ENCODE measurements at regions not wholly inside any gene's neighbourhood (a gene's known extent, or its start where the extent isn't known, plus 50 kb on each side); places are given as distances from the start of the nearest gene placed in this dataset.

- no peak for TF ChIP-seq SP2 (tag by site-specific recombination; IDR thresholded peaks at IDR 0.05)
- TF ChIP-seq ZNF654 (tag by site-specific recombination; IDR thresholded peaks at IDR 0.05; ENCODE audit: low read depth) = peak; percentile 98
- no peak for TF ChIP-seq TCF7L2 (IDR thresholded peaks at IDR 0.05; ENCODE audit: borderline replicate concordance, low read depth, low read length)
- TF ChIP-seq ZBTB44 (tag by site-specific recombination; IDR thresholded peaks at IDR 0.05) = peak; percentile 47; the same call in 1 of the 2 replicates
- TF ChIP-seq ZNF426 (tag by site-specific recombination; IDR thresholded peaks at IDR 0.05) = no peak
- no peak for TF ChIP-seq ZNF37A (tag by site-specific recombination; IDR thresholded peaks at IDR 0.05)
- H3K36me3 ChIP-seq (ENCODE audit: control insufficient read depth in 2 of 2, insufficient read depth in 1 of 2, low read length in 2 of 2) = no peaks in the 10 kb centered on the region
- no peak overlapping the region for H3K27ac ChIP-seq (ENCODE audit: extremely low read depth, low read depth, low read length)
- no peaks in the 10 kb centered on the region for H3K4me1 ChIP-seq (ENCODE audit: control insufficient read depth, insufficient read depth, low read length)
- H3K9me3 ChIP-seq (ENCODE audit: control insufficient read depth, insufficient read depth, low read depth, low read length) = no peaks in the 10 kb centered on the region
- POLR2A ChIA-PET = no interaction called here
- CTCF ChIA-PET = interaction anchor here (0.6 to 2.2 kb wide), 13 partner anchors 8 to 1758 kb away, joined by 3 to 10 read pairs (median 3); no protein-coding TSS in a partner anchor
- H3K4me3 ChIP-seq (ENCODE audit: low read depth, low read length) = no peak overlapping the region
These were observed 440.1 kb upstream of the ADAMTS16 start for GRCh38 chr5:4700069-4700468.

- no peaks in the 10 kb centered on the region for H3K9me3 ChIP-seq (ENCODE audit: control insufficient read depth, insufficient read depth, low read depth, low read length)
- no peak overlapping the region for H3K4me3 ChIP-seq (ENCODE audit: low read depth, low read length)
- H3K36me3 ChIP-seq (ENCODE audit: control insufficient read depth in 2 of 2, insufficient read depth in 1 of 2, low read length in 2 of 2) = no peaks in the 10 kb centered on the region
- H3K27ac ChIP-seq (ENCODE audit: extremely low read depth, low read depth, low read length) = no peak overlapping the region
- POLR2A ChIA-PET = no interaction called here
- TF ChIP-seq OSR2 (tag by site-specific recombination; IDR thresholded peaks at IDR 0.05) (no peak), ZNF791 (tag by site-specific recombination; IDR thresholded peaks at IDR 0.05) (no peak), ZNF658 (tag by site-specific recombination; IDR thresholded peaks at IDR 0.05) (no peak), KLF7 (tag by site-specific recombination; IDR thresholded peaks at IDR 0.05; ENCODE audit: borderline replicate concordance) (no peak), RBAK (tag by site-specific recombination; IDR thresholded peaks at IDR 0.05) (no peak), ZNF580 (tag by site-specific recombination; IDR thresholded peaks at IDR 0.05) (no peak), ZNF560 (tag by site-specific recombination; IDR thresholded peaks at IDR 0.05; ENCODE audit: borderline replicate concordance) (no peak), PBX3 (CRISPR knock-in tag; IDR thresholded peaks at IDR 0.05) (no peak), ZNF639 (tag by site-specific recombination; IDR thresholded peaks at IDR 0.05) (no peak), ZBTB49 (tag by site-specific recombination; IDR thresholded peaks at IDR 0.05; ENCODE audit: low read depth) (no peak), SETDB1 (IDR thresholded peaks at IDR 0.05; ENCODE audit: insufficient read length, low read length) (no peak), ZNF48 (tag by site-specific recombination; IDR thresholded peaks at IDR 0.05) (no peak), ZNF529 (tag by site-specific recombination; IDR thresholded peaks at IDR 0.05; ENCODE audit: insufficient replicate concordance) (no peak), ZNF398 (tag by site-specific recombination; IDR thresholded peaks at IDR 0.05) (no peak), ZNF18 (tag by site-specific recombination; IDR thresholded peaks at IDR 0.05) (no peak), ZNF16 (tag by site-specific recombination; IDR thresholded peaks at IDR 0.05; ENCODE audit: low read depth) (no peak), ZNF223 (tag by site-specific recombination; IDR thresholded peaks at IDR 0.05) (no peak), ZNF24 (tag by site-specific recombination; IDR thresholded peaks at IDR 0.05) (no peak)
- H3K4me1 ChIP-seq (ENCODE audit: control insufficient read depth, insufficient read depth, low read length) = no peaks in the 10 kb centered on the region
- CTCF ChIA-PET = interaction anchor here (0.6 to 1.4 kb wide), 7 partner anchors 11 to 1759 kb away, joined by 3 to 5 read pairs (median 3); no protein-coding TSS in a partner anchor
These were observed 439.3 kb upstream of the ADAMTS16 start for GRCh38 chr5:4700871-4701270.
